Left hindlimb (tissue), 1 donor: ENCODE measurements at regions not wholly inside any gene's neighbourhood (a gene's known extent, or its start where the extent isn't known, plus 50 kb on each side); places are given as distances from the start of the nearest gene placed in this dataset.

Source experiments
- DNase-seq: peaks from one replicate; pipeline ENCODE4 v3.0.0-alpha.2; 2018

DNA sequence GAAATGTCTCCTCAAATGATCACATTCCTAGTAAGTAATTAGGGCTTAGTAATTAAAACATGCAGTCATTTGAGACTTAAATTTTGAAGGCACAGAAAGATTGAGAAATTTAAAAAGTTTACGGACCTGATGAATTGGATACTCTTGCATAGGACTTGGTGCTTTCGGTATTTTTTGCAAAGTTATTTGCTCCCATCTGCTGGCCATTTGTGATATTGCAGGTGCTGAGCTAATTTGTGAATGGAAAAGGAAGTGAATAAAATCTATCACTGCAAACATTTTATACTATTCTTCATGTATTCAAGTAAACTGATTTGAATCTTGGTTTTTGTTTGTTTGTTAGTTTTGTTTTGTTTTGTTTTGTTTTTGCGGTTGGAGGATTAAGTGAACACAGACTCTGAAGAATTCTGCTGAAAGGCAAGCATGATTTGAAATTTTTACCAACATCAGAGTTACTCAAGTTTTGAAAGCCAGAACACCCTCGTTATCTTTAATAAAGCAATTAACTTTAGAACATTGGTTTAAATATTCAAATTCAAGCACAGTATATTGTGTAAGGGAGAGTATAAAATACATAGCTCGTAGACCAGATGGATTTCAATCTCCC is 689.5 kb upstream of the RBFOX1 start:
- no peak for DNase-seq

DNA sequence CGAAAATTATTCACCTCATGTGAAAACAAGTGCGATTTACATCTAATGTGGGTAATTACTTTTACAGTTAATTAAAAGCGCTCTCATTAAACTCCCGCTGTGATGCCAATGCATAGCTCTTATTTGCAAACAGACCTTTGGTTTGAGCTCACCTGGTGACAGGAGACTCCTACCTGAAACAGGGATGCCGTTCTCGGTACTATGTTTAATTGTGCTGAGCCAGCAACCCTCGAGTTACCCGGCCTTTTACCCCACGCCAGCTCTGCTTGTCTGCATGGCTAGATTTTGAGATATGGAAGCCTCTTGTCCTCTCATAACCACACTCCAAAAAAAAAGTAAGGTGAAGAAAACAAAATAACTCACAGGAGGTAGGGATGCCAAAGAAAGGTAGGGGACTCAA is 690.4 kb upstream of the RBFOX1 start:
- no peak for DNase-seq

DNA sequence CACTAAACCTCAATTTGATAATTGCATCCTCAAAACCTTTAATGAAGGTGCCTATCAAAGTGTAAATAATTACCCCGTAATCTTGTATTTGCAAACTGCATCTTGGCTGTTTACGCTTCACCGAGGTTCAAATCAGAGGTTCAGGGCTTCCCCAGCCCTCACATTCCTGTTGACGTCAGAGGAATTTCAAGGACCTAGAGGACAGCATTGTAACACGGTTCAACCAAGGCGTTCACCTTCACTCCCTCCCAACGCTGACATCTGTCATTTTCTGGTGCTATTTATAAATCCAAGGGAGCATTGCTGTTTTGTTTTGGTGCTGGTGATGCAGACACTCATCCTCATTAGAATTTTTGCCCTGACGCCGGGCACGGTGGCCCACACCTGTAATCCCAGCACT is 691.6 kb upstream of the RBFOX1 start:
- DNase-seq = no peak

DNA sequence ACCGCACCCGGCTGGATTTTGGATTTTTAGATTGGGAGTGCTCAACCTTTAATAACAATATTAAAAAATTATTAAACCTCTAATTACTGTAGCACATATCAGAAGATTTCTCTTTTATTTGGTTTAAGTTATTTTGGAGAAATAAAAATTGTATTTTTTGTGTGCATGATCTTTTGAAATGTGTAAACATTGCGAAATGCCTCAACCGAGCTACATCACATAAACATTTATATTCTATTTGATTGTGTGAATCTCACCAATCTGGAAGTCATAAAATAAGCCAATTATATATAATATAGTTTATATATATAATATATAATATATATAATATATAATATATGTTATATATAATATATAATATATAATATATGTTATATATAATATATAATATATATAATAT is 696.2 kb upstream of the RBFOX1 start:
- no peak for DNase-seq

DNA sequence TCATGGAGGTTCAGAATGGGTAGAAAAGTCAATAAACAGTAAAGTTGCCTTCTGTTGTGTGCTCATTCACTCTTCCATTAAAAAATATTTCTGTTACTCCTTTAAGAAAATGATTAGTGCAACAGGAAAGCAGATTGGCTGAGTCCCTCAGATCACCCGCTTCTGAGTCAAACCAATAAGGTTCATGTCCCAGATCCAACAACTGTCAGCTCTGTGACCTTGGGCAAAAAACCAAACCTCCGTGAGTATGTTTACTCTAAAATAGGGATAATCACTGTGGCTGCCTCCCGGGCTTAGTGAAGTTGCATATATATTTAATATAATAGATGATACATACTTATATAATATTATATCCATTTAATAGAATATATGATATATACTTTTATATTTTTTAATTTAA is 698.5 kb upstream of the RBFOX1 start:
- DNase-seq = no peak

DNA sequence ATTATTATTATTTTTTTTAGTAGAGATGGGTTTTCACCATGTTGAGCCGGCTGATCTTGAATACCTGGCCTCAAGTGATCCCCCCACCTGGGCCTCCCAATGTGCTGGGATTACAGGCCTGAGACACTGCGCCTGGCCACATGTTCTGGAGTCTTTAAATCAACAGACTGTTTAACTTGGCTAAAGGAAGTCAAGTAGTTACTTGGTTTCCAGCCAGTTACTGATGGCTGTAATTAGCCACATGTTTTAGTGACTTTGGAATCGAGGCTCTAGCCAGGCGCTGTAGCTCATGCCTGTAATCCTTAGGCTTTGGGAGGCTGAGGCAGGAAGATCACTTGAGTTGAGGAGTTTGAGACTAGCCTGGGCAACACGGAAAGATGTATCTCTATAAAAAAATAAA is 699.2 kb upstream of the RBFOX1 start:
- no peak for DNase-seq

DNA sequence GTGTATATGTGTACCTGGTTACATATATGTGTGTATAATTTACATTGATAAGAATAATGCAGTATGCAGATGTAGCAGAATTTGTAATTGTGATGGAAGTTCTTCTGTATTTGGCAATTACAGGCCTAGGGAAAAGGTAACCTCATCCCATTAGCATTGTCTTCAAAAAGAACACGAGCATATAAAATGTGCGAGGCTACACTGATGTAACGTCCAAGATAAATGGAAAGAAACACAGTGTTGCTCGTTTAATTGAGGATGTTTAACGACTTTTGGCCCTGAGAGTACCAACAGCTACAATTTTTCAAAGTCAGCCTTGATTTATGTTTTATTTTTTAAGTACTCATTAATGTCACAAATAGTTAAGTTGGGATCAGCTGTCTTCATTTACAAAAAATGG is 703.5 kb upstream of the RBFOX1 start:
- DNase-seq = no peak

DNA sequence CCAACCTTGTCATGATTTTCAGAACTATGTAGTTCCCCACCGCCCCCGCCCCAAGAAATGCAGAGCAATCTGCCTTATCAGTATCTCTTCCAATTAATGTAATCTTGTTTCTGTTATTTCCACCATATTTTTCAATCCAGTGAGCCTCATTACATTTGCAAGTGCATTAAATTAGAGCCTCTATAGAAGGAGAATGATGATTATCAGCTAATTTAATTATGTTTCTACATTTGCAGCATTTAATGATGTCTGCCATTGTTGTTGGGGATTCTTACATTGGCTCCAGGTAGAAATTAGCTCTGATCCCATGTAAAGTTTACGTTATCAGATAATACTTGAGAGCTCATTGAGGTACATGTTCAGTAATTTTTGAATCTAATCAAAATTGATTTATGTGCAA is 707.0 kb upstream of the RBFOX1 start:
- DNase-seq = no peak

DNA sequence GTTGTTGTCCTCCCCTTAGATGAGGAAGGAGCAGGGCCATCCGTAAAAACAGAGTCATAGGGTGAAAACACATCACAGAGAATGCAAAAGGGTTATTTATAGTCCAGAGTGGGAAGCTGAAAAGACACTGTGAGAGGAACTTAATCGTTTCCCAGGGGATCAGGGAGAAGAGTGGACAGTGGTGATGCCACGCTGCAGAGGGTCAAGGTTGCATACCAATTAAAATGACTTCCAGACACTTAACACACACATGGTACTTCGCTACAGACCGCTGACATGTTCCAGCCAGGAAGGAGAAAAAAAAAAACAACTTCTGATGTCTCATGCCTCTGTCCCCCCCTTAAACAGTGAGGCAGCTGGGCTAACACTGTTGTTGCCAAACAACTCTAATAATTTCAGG is 713.8 kb upstream of the RBFOX1 start:
- no peak for DNase-seq

DNA sequence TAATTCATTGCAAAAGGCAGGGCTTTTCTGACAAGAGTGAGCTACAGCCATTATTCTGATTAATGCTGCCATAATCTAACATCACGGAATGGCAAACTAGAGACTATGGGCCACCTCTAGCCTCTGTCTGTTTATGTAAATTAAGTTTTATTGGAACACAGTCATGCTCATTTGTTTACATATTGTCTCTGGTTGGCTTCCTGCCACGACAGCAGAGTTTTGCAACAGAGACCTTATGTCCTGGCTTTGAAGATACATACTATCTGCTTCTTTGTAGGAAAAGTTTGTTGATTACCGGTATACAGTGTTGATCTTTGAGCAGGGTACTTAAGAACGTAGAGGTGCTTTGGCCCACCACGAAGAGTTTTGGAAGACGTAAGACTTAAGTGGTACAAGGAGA is 715.9 kb upstream of the RBFOX1 start:
- DNase-seq = no peak

DNA sequence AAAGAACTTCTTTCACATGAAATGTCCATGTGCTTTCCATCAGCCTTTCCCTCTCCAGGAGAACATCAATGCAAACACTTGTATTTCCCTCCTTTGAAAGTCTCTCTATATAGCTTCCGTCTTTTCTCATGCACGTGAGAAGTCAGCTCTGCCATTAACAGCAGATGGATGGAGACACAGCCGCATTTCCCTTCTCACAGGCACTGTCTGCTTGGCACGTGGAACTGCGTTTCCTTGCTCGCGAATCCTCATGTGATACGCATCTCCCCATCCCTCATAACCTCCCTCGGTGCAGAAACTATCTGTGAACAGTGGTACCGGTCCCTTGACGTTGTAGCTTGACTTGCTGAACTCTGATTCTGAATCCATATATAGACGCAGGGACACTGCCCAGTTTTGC is 717.0 kb upstream of the RBFOX1 start:
- DNase-seq = no peak

DNA sequence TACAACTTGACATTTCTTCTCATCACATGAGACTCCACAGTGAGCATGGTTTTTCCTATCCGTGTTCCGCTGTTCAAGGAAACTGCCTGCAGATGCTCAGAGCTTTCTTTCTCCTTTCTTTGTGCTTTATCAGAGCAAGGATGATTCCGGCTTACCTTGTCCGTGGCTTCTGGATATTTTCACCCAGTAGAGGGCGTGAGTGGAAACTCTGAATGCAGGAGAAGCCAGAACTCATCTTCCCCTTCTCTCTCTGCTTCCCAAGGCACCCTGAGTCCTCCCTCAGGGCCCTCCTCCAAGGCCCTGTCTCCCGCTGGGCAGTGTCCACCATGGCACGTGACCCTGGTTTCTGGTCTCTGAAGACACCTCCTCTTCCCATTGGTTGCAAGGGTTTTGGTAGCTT is 721.1 kb upstream of the RBFOX1 start:
- DNase-seq = no peak

DNA sequence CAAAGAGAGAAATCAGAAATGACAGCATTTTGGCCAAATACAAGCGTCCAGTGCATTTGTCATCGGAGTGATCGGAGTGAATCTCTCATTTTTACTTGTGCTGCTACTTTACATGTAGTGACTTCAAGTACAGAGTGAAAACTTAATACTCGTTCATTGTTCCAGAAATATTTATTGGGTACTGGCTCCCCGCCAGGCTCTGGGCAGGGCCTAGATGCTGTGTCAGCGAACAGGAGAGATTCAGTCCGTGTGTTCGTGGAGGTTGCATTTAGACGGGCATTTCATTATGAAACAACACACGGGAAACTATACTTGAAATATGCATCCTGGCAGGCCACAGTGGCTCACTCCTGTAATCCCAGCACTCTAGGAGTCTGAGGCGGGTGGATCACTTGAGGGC is 727.2 kb upstream of the RBFOX1 start:
- no peak for DNase-seq

DNA sequence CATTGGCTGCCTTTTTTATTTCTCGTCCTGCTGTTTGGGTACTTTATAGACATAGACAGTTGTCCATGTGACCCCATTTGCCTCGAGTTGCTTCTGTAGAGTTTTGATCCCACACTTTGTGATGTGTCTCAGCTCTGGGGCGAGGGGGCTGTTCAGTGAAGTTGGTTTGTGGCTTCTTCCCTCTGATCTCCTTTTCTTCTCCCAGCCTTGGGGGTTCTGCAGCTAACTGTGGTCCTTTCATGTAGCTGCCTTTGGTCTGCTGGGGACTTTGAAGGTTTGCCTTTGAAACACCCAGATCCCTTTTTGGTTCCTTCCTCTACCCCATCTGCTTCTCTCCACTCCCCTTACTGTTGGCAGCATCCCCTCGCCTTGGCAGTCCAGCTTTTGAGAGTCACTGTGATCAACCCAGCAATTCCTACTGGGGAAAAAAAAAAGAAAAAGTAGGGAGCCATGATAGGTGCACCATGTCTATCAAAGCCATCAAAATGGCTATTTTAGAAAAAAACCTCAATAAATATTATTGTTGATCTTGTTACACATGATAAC is 728.8 kb upstream of the RBFOX1 start:
- no peak for DNase-seq

DNA sequence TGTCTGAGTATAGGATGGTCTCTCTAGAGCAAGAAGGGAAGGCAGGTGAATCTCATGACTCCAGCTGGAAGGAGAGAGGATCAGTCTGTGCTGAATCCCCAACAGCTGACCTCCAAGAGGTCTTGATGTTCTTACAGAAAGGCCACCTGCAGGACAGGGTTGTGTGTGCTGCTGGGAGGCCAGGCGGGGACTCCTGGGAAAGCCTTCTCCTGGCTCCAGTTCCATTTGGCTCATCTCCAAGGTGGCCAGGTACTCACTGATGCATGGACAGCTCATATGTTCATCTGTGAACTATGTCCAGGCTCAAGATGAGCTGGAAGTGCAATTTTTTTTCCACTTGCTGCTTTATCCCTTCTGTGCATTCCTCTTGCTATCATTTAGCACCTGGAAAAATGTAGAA is 730.2 kb upstream of the RBFOX1 start:
- DNase-seq = no peak

DNA sequence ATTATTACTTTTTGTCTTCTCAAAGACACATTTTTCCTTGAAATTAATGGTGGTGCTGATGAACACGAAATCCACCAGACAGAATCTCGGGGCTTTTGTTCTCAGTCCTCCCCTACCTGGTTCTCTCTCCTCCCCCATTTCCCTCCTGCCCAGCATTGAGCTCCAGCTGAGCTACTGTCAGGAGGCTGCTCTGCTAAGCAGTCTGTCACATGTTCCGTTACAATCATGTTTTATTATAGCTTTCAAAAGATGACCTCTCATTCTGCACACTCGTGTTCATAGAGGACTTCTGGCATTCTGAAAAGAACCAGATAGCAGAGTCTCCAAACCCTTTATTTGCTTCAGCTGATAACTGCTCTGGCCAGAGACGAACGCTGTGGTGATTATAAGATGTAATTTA is 732.5 kb upstream of the RBFOX1 start:
- no peak for DNase-seq

DNA sequence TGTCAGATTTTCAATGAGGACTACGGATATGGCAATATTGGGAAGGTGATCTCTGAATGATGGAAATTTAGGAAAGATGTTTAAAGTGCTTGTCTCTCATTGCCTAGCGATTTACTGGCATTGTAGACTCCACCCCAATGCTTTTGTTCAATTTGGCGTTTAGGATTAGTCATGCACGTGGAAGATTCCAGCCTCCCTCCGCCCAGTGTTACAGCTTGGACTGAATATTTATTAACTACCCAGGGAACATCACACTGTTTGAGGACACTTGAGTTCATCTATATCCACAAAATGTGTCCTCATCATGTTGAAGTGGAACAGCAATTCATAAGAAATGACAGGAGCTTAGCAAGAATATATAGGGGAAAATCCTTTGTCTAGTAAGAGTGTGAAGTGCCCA is 738.8 kb upstream of the RBFOX1 start:
- DNase-seq = no peak

DNA sequence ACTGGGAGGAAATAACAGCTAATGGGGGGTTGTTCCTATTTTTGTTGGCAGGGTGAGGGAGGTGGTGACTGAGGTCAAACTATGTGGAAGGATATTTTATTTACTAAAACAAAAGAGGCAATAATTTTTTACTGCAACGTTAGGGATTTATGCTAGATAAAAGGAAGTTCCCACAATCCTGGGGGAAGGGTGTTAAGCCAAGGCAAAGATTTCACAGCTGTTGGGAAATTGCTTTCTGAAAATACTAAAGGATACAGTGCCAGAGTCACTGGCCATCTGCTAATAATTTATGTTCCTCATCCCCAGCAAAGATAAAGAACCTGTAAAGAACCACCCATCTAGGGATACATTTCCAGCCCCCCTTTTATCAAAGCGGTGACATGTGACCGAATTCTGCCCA is 756.0 kb upstream of the RBFOX1 start:
- DNase-seq = no peak

DNA sequence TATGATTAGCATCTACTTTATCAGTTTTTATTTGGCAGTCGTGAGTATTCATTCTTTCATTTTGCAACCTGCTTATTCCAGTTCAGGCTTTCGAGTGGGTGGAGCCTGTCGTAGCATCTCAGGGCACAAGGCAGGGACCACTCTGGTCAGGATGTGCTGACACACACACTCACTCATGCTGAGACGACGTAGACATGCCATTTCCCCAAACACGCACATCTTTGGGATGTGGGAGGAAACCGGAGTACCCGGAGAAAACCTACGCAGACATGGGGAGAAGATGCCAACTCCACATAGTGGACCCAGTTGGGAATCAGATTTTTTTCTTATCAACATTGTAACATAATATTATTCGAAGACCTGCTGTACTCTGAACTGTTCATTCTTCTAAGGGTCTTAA is 756.5 kb upstream of the RBFOX1 start:
- no peak for DNase-seq

DNA sequence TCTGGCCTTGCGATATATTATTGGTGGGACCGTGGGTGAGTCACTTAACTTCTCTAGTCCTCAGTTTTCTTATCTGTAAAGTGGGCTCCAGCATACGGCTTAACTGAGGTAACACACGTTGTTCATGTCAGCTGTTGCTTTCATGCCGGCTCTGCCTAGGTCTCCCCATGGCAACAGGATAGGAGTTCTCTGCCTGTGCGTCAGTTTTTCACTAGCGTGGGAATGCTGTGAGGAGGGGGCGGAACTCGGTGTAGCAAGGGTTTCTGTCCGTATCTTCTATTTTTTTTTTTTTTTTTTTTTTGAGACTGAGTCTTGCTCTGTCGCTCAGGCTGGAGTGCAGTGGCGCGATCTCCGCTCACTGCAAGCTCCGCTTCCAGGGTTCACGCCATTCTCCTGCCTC is 758.5 kb upstream of the RBFOX1 start:
- no peak for DNase-seq

DNA sequence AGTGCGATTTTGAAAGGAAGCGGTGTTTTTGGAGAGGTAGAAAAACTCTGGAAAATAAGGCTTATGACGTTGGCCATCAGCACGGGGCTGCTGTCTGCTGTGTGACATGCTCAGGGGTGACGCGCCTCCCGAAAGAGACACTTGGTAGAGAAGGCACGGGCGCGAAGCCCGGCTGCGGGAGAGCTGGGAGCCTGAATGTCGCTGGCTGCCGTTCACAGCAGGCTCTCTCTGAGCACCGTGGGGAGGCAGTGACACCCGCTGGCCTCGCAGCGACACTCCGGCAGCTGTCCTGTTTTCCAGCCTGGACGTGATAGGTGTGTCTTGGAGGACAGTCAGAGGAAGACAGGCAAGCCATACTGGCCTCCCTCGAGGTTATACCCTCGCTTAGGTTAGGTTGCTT is 759.1 kb upstream of the RBFOX1 start:
- DNase-seq = peak; percentile 28

DNA sequence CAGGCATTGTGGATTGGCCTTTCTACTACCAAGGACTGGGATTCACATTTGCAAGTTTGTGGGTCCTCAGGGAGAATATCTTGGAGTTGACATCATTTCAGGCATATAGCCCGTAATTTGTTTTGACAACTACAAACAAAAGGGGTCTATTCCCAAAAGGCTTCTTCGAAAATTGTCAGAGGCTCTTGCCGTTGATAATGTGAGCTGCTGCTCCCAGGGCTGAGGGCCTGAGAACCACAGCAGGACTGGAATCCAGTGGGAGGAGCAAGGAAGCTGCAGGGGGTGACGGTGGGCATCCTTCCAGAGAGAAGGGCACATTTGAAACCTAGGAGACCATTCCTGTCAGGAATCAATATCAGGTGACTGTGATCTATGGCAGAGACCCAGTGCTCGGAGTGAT is 761.6 kb upstream of the RBFOX1 start:
- no peak for DNase-seq

DNA sequence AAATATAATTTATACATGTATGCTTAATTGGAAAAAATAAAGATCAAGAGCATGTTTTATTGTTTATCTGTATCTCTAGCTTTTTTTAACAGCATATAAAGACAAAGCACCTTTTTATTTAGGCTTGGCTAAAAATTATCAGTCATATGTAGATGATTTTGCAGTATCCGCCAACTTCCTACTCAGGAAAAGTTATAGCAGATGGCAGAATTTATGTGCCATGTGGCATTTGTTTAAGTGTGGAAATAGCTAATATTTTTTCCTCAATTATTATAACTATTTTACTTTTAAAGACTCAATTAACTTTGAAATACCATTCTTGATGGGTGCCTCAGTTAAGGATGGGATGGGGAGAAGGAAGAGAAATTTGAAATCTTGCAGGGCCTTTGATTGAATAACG is 762.1 kb upstream of the RBFOX1 start:
- DNase-seq = no peak

DNA sequence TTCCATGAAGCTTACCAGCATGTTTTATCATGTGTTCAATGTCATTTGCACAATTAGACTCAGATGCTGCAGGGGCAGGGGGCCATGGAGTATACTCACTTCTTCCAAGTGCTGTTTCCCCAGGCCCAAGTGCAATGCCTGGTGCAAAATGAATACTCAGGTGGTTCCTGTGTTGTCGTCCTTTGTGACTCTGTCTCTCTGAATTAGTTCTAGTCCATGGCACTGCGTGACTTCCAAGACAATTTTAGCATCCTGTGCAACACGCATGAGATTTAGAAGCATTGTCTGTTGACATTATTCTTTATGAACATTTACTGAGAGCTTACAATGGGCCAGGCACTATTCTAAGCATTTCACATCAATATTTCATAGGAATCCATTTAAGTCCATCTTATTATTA is 769.7 kb upstream of the RBFOX1 start:
- no peak for DNase-seq

DNA sequence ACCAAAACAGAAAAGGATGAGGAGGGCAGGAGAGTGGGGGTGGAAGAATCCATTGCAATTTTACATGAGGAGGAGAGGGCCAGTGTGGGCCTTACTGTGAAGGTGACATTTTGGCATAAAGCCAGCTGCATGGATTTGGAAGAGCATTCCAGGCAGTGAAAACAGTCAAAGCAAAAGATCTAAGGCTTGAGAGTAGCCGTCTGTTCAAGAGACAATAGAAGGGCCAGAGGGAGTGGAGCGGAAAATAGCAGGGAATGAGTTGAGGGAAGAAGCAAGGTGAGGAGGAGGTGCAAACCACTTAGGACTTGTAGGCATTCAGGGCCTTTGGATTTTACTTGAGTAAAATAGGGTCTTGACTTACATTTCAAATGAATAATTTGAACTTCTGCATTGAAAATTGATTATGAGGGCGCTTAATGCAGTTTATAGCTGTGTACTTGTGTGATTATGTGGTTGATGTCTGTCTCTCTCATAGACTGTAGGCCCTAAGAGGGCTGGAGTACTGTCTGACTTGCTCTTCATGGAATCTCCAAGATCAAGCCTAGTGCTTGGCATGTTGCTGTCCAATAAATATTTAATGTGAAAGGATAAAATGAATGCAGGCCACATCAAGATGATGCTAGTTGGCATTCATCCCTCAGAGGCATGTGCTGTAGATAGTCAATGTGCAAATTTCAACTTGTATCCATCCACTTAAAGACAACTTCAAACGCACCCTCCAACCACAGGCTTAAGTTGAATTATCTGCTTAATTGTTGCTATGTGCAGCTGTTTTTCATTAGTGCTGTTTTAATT is 772.1 kb upstream of the RBFOX1 start:
- no peak for DNase-seq
